ENCODE measurements at regions not wholly inside any gene's neighbourhood (a gene's known extent, or its start where the extent isn't known, plus 50 kb on each side); places are given as distances from the start of the nearest gene placed in this dataset.

- no peak for TF ChIP-seq CTCF (IDR thresholded peaks at IDR 0.05)
- no peak for TF ChIP-seq POLR2A (IDR thresholded peaks at IDR 0.05)
- no peak overlapping the region for H3K4me3 ChIP-seq (ENCODE audit: low read depth, poor library complexity, severe bottlenecking)
- peak in 1 of 2 donors; percentile 58 for DNase-seq (ENCODE audit: low spot score in 2 of 2)
- intact Hi-C loops (cut with DNase I; ENCODE audit: low total_unique reads), result no loop called here
- 90 to 93% methylated on average over 8 of the region's 8 CpGs for WGBS, 2 donors
Observed at GRCh38 chr1:4394366-4394765, 260.0 kb upstream of the AJAP1 start.

GRCh38 chr1:4395158-4395557 lies 259.3 kb upstream of the AJAP1 start:
- H3K4me3 ChIP-seq (ENCODE audit: low read depth, poor library complexity, severe bottlenecking), result no peak overlapping the region
- WGBS, 2 donors, result 62 to 71% methylated on average over 3 of the region's 3 CpGs
- intact Hi-C loops (cut with DNase I; ENCODE audit: low total_unique reads), result no loop called here
- no peak for DNase-seq (ENCODE audit: low spot score in 2 of 2)
- no peak for TF ChIP-seq POLR2A (IDR thresholded peaks at IDR 0.05)
- no peak for TF ChIP-seq CTCF (IDR thresholded peaks at IDR 0.05)

- H3K4me3 ChIP-seq (ENCODE audit: low read depth, poor library complexity, severe bottlenecking), result no peak overlapping the region
- peak in 1 of 2 donors; percentile 1 for DNase-seq (ENCODE audit: low spot score in 2 of 2)
- intact Hi-C loops (cut with DNase I; ENCODE audit: low total_unique reads), result no loop called here
- no peak for TF ChIP-seq POLR2A (IDR thresholded peaks at IDR 0.05)
- no peak for TF ChIP-seq CTCF (IDR thresholded peaks at IDR 0.05)
- WGBS, 2 donors, result 78 to 81% methylated on average over 5 of the region's 5 CpGs
Observed at GRCh38 chr1:4395676-4396075, 258.7 kb upstream of the AJAP1 start.

- DNase-seq (ENCODE audit: low spot score in 2 of 2), result no peak
- no peak for TF ChIP-seq CTCF (IDR thresholded peaks at IDR 0.05)
- no peak for TF ChIP-seq POLR2A (IDR thresholded peaks at IDR 0.05)
- 25 to 38% methylated on average over 9 of the region's 9 CpGs for whole genome bisulfite sequencing, 2 donors
- intact Hi-C loops (cut with DNase I; ENCODE audit: low total_unique reads), result no loop called here
- no peak overlapping the region for H3K4me3 ChIP-seq (ENCODE audit: low read depth, poor library complexity, severe bottlenecking)
Observed at GRCh38 chr1:4396551-4396950, 257.9 kb upstream of the AJAP1 start.

GRCh38 chr1:4397196-4397595 lies 257.2 kb upstream of the AJAP1 start:
- TF ChIP-seq POLR2A (IDR thresholded peaks at IDR 0.05), result no peak
- no peak for TF ChIP-seq CTCF (IDR thresholded peaks at IDR 0.05)
- no peak for DNase-seq (ENCODE audit: low spot score in 2 of 2)
- no peak overlapping the region for H3K4me3 ChIP-seq (ENCODE audit: low read depth, poor library complexity, severe bottlenecking)
- intact Hi-C loops (cut with DNase I; ENCODE audit: low total_unique reads), result no loop called here
- WGBS, 2 donors, result 22 to 46% methylated on average over 4 of the region's 4 CpGs

- WGBS, 2 donors, result 90 to 97% methylated on average over 1 of the region's 1 CpG
- intact Hi-C loops (cut with DNase I; ENCODE audit: low total_unique reads), result no loop called here
- TF ChIP-seq CTCF (IDR thresholded peaks at IDR 0.05), result no peak
- no peak for TF ChIP-seq POLR2A (IDR thresholded peaks at IDR 0.05)
- DNase-seq (ENCODE audit: low spot score in 2 of 2), result no peak
- no peak overlapping the region for H3K4me3 ChIP-seq (ENCODE audit: low read depth, poor library complexity, severe bottlenecking)
Observed at GRCh38 chr1:4402032-4402431, 252.4 kb upstream of the AJAP1 start.
